HCT116 (cell line): ENCODE measurements at regions not wholly inside any gene's neighbourhood (a gene's known extent, or its start where the extent isn't known, plus 50 kb on each side); places are given as distances from the start of the nearest gene placed in this dataset.

Source experiments
- ATAC-seq: fragments of 200-7000 bp; cut with Tn5 transposase; 2 replicates; pipeline ENCODE4 v1.9.1; 2020; ENCODE audit warnings: mild to moderate bottlenecking, moderate library complexity
- BruUV-seq: library from RNA; stranded (reverse); fragments of 400-500 nt; replicated peaks from 2 replicates; lab custom pipeline; 2021; lab: Mats Ljungman, UMichigan
- CTCF ChIA-PET: fragments of 300-600 bp; sonication (Branson Sonifier 250); formaldehyde crosslinking; loops from one replicate; lab custom pipeline; 2021; ENCODE audit warnings: antibody characterized with exemption; lab: Charles Lee
- POLR2A ChIA-PET: fragments of 300-600, 350-600 bp; sonication (Branson Sonifier 250); formaldehyde crosslinking; loops from one replicate; lab custom pipeline; 2021; ENCODE audit warnings: antibody characterized with exemption; lab: Charles Lee
- RAD21 ChIA-PET, 2 experiments: fragments of 300-600 bp; sonication (Branson Sonifier 250); formaldehyde crosslinking; loops; one replicate each; lab custom pipeline; 2023; ENCODE audit warnings: low total read pairs in 2 of 2; ENCODE audit not compliant: uncharacterized antibody in 2 of 2, unreplicated experiment in 2 of 2, low non-redundant PET in 1 of 2; lab: Charles Lee
- DNase-seq: peaks from one replicate; pipeline ENCODE4 v3.0.0-alpha.2; 2010; ENCODE audit warnings: low read depth, low spot score
- H2AFZ ChIP-seq: fragments of 200-600 bp; shearing (Covaris generic), sonication (generic); 2 replicates; pipeline ENCODE4 v1.6.1; 2017; ENCODE audit warnings: low read depth, mixed run types, mixed read lengths, antibody characterized with exemption, low read length; ENCODE audit not compliant: poor library complexity, severe bottlenecking
- H3K27ac ChIP-seq: 2 replicates; pipeline ENCODE4 v1.5.1; 2012; ENCODE audit warnings: low read depth, low read length
- H3K27me3 ChIP-seq: fragments of 200-600 bp; sonication (generic); 2 replicates; pipeline ENCODE4 v1.6.1; 2016; ENCODE audit warnings: mixed run types, low read length, mixed read lengths; ENCODE audit not compliant: insufficient read depth
- H3K36me3 ChIP-seq, 2 experiments: fragments of 200-500 bp in 1 of 2; fragments of 200-600 bp in 1 of 2; sonication (Bioruptor generic) in 1 of 2; sonication (generic) in 1 of 2; 2 replicates each; pipeline versions ENCODE4 v1.5.1 to v1.6.1; 2014 to 2016; ENCODE audit warnings: low read length in 2 of 2, inconsistent platforms in 1 of 2, mixed read lengths in 1 of 2, mixed run types in 1 of 2; ENCODE audit not compliant: insufficient read depth in 2 of 2, control insufficient read depth in 1 of 2
- H3K4me1 ChIP-seq, 2 experiments: fragments of 200-600 bp in 1 of 2; sonication (generic) in 1 of 2; 2 replicates each; pipeline versions ENCODE4 v1.5.1 to v1.6.1; 2012 to 2017; ENCODE audit warnings: low read length in 2 of 2, inconsistent platforms in 1 of 2, mild to moderate bottlenecking in 1 of 2, mixed read lengths in 1 of 2, mixed run types in 1 of 2, moderate library complexity in 1 of 2; ENCODE audit not compliant: insufficient read depth in 2 of 2, control insufficient read depth in 1 of 2
- H3K4me2 ChIP-seq: fragments of 200-600 bp; sonication (generic); 2 replicates; pipeline ENCODE4 v1.6.1; 2017; ENCODE audit warnings: mixed run types, low read length, mixed read lengths
- H3K4me3 ChIP-seq, 2 experiments: fragments of 200-600 bp in 1 of 2; sonication (generic) in 1 of 2; replicated peaks in 1 of 2; 2 replicates each; pipeline ENCODE4 v1.5.1; 2011 to 2016; ENCODE audit warnings: low read length in 2 of 2, control low read depth in 1 of 2, low read depth in 1 of 2, mild to moderate bottlenecking in 1 of 2, mixed read lengths in 1 of 2, mixed run types in 1 of 2
- H3K79me2 ChIP-seq: fragments of 200-600 bp; sonication (generic); 2 replicates; pipeline ENCODE4 v1.6.1; 2017; ENCODE audit warnings: mild to moderate bottlenecking, mixed run types, low read length, moderate library complexity, mixed read lengths; ENCODE audit not compliant: insufficient read depth
- H3K9ac ChIP-seq: fragments of 200-600 bp; sonication (generic); 2 replicates; pipeline ENCODE4 v1.6.1; 2016; ENCODE audit warnings: low read length, mixed read lengths
- H3K9me2 ChIP-seq: fragments of 200-600 bp; sonication (generic), shearing (Covaris generic); 2 replicates; pipeline ENCODE4 v1.6.1; 2017; ENCODE audit warnings: mixed run types, mild to moderate bottlenecking, moderate library complexity; ENCODE audit not compliant: insufficient read depth
- H3K9me3 ChIP-seq, 2 experiments: fragments of 200-500 bp in 1 of 2; fragments of 200-600 bp in 1 of 2; sonication (Bioruptor generic) in 1 of 2; sonication (generic) in 1 of 2; 2 replicates each; pipeline ENCODE4 v1.6.1; 2014 to 2017; ENCODE audit warnings: low read length in 2 of 2, mixed read lengths in 2 of 2, inconsistent platforms in 1 of 2, low read depth in 1 of 2, mild to moderate bottlenecking in 1 of 2, mixed run types in 1 of 2, moderate library complexity in 1 of 2; ENCODE audit not compliant: control insufficient read depth in 1 of 2, insufficient read depth in 1 of 2
- H4K20me1 ChIP-seq: fragments of 200-600 bp; sonication (generic), shearing (Covaris generic); 2 replicates; pipeline ENCODE4 v1.6.1; 2017; ENCODE audit warnings: mixed run types, mild to moderate bottlenecking, moderate library complexity; ENCODE audit not compliant: insufficient read depth
- ATF3 ChIP-seq: IDR thresholded peaks from 2 replicates; pipeline ENCODE4 v1.6.1; 2012
- CBX3 ChIP-seq: IDR thresholded peaks from 2 replicates; pipeline ENCODE4 v1.6.1; 2012; ENCODE audit warnings: low read depth
- CEBPB ChIP-seq: IDR thresholded peaks from 2 replicates; pipeline ENCODE4 v1.6.1; 2012; ENCODE audit warnings: low read depth
- ELF1 ChIP-seq: IDR thresholded peaks from 2 replicates; pipeline ENCODE4 v1.6.1; 2012; ENCODE audit warnings: low read depth, borderline replicate concordance
- EZH2 ChIP-seq: fragments of 200-600 bp; sonication (generic); IDR thresholded peaks from 2 replicates; pipeline ENCODE4 v1.6.1; 2017; ENCODE audit warnings: antibody characterized with exemption, mixed run types
- EZH2phosphoT487 ChIP-seq: fragments of 200-600 bp; IDR thresholded peaks from 2 replicates; pipeline ENCODE4 v1.6.1; 2018; ENCODE audit warnings: antibody characterized with exemption, borderline replicate concordance
- FOSL1 ChIP-seq: IDR thresholded peaks from 2 replicates; pipeline ENCODE4 v1.6.1; 2012; ENCODE audit warnings: low read depth
- JUND ChIP-seq: IDR thresholded peaks from 2 replicates; pipeline ENCODE4 v1.6.1; 2012
- POLR2AphosphoS5 ChIP-seq: IDR thresholded peaks from 2 replicates; pipeline ENCODE4 v1.6.1; 2011; ENCODE audit warnings: mild to moderate bottlenecking, low read depth, low read length, moderate library complexity
- RAD21 ChIP-seq: IDR thresholded peaks from 2 replicates; pipeline ENCODE4 v1.6.1; 2012; ENCODE audit warnings: low read depth, mild to moderate bottlenecking
- SIN3A ChIP-seq: IDR thresholded peaks from 2 replicates; pipeline ENCODE4 v1.6.1; 2012; ENCODE audit warnings: low read depth
- SP1 ChIP-seq: IDR thresholded peaks from 2 replicates; pipeline ENCODE4 v1.6.1; 2012; ENCODE audit warnings: low read depth
- TCF7L2 ChIP-seq: IDR thresholded peaks from 2 replicates; pipeline ENCODE4 v1.7.0; 2011; ENCODE audit warnings: borderline replicate concordance, inconsistent platforms; ENCODE audit not compliant: insufficient read depth, insufficient read length; ENCODE audit errors: extremely low read depth
- YY1 ChIP-seq: IDR thresholded peaks from 2 replicates; pipeline ENCODE4 v1.6.1; 2011; ENCODE audit warnings: low read length, low read depth, moderate library complexity, mild to moderate bottlenecking; ENCODE audit not compliant: insufficient replicate concordance; ENCODE audit errors: extremely low read depth
- ZFX ChIP-seq: fragments of 450-650 bp; IDR thresholded peaks from 2 replicates; pipeline ENCODE4 v1.6.1; 2017
- intact Hi-C: fragments of 100-400 bp; cut with micrococcal nuclease; formaldehyde crosslinking; loops from 2 replicates; pipeline ENCODE4 v1.10.0; 2022
- TF ChIP-seq, protein P1 (sequence below): IDR thresholded peaks from 2 replicates; pipeline ENCODE4 v1.6.1; 2012
- TF ChIP-seq, protein P2 (sequence below), 3 experiments: fragments of 200-600 bp in 1 of 3; sonication (generic) in 1 of 3; IDR thresholded peaks in 2 of 3; conservative IDR thresholded peaks in 1 of 3; 2 replicates each; pipeline ENCODE4 v1.5.1; 2012 to 2017; ENCODE audit warnings: low read depth in 2 of 3, low read length in 2 of 3, antibody characterized with exemption in 1 of 3, borderline replicate concordance in 1 of 3, control low read depth in 1 of 3, mild to moderate bottlenecking in 1 of 3, mixed read lengths in 1 of 3, mixed run types in 1 of 3, moderate library complexity in 1 of 3; ENCODE audit not compliant: insufficient read depth in 1 of 3
- TF ChIP-seq, protein P3 (sequence below): IDR thresholded peaks from 2 replicates; pipeline ENCODE4 v1.6.1; 2012; ENCODE audit warnings: low read depth
- TF ChIP-seq, protein P4 (sequence below): IDR thresholded peaks from 2 replicates; pipeline ENCODE4 v1.6.1; 2011; ENCODE audit warnings: mild to moderate bottlenecking, low read length, moderate library complexity; ENCODE audit not compliant: insufficient replicate concordance; ENCODE audit errors: extremely low read depth

- intact Hi-C loops, result no loop called here
- H3K36me3 ChIP-seq, result no peaks in the 10 kb centered on the region
- BruUV-seq, result no TSS peak
- H3K4me3 ChIP-seq, result no peak overlapping the region
- H3K4me2 ChIP-seq, result no peak overlapping the region
- ATAC-seq, result no peak
- CTCF ChIA-PET, result no interaction called here
- DNase-seq, result no peak
- no peaks in the 10 kb centered on the region for H3K4me1 ChIP-seq
- no peak for TF ChIP-seq POLR2AphosphoS5
- no peak for TF ChIP-seq YY1
- TF ChIP-seq, protein P1, sequence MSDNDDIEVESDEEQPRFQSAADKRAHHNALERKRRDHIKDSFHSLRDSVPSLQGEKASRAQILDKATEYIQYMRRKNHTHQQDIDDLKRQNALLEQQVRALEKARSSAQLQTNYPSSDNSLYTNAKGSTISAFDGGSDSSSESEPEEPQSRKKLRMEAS, result no peak
- TF ChIP-seq EZH2, result no peak
- no peak for TF ChIP-seq FOSL1
- no peak for TF ChIP-seq SIN3A
- TF ChIP-seq ZFX, result no peak
- TF ChIP-seq, protein P2, sequence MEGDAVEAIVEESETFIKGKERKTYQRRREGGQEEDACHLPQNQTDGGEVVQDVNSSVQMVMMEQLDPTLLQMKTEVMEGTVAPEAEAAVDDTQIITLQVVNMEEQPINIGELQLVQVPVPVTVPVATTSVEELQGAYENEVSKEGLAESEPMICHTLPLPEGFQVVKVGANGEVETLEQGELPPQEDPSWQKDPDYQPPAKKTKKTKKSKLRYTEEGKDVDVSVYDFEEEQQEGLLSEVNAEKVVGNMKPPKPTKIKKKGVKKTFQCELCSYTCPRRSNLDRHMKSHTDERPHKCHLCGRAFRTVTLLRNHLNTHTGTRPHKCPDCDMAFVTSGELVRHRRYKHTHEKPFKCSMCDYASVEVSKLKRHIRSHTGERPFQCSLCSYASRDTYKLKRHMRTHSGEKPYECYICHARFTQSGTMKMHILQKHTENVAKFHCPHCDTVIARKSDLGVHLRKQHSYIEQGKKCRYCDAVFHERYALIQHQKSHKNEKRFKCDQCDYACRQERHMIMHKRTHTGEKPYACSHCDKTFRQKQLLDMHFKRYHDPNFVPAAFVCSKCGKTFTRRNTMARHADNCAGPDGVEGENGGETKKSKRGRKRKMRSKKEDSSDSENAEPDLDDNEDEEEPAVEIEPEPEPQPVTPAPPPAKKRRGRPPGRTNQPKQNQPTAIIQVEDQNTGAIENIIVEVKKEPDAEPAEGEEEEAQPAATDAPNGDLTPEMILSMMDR (IDR thresholded peaks at IDR 0.05 in 2 of 3, conservative IDR thresholded peaks at IDR 0.05 in 1 of 3; ENCODE audit: borderline replicate concordance in 1 of 3, insufficient read depth in 1 of 3, low read depth in 2 of 3, low read length in 2 of 3), result no peak
- no peak for TF ChIP-seq CEBPB
- TF ChIP-seq CBX3, result no peak
- TF ChIP-seq SP1, result no peak
- TF ChIP-seq JUND, result no peak
- TF ChIP-seq TCF7L2, result no peak
- TF ChIP-seq RAD21, result no peak
- no peak for TF ChIP-seq ATF3
- TF ChIP-seq, protein P3, sequence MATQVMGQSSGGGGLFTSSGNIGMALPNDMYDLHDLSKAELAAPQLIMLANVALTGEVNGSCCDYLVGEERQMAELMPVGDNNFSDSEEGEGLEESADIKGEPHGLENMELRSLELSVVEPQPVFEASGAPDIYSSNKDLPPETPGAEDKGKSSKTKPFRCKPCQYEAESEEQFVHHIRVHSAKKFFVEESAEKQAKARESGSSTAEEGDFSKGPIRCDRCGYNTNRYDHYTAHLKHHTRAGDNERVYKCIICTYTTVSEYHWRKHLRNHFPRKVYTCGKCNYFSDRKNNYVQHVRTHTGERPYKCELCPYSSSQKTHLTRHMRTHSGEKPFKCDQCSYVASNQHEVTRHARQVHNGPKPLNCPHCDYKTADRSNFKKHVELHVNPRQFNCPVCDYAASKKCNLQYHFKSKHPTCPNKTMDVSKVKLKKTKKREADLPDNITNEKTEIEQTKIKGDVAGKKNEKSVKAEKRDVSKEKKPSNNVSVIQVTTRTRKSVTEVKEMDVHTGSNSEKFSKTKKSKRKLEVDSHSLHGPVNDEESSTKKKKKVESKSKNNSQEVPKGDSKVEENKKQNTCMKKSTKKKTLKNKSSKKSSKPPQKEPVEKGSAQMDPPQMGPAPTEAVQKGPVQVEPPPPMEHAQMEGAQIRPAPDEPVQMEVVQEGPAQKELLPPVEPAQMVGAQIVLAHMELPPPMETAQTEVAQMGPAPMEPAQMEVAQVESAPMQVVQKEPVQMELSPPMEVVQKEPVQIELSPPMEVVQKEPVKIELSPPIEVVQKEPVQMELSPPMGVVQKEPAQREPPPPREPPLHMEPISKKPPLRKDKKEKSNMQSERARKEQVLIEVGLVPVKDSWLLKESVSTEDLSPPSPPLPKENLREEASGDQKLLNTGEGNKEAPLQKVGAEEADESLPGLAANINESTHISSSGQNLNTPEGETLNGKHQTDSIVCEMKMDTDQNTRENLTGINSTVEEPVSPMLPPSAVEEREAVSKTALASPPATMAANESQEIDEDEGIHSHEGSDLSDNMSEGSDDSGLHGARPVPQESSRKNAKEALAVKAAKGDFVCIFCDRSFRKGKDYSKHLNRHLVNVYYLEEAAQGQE, result no peak
- TF ChIP-seq EZH2phosphoT487, result no peak
- TF ChIP-seq ELF1, result no peak
- TF ChIP-seq, protein P4, sequence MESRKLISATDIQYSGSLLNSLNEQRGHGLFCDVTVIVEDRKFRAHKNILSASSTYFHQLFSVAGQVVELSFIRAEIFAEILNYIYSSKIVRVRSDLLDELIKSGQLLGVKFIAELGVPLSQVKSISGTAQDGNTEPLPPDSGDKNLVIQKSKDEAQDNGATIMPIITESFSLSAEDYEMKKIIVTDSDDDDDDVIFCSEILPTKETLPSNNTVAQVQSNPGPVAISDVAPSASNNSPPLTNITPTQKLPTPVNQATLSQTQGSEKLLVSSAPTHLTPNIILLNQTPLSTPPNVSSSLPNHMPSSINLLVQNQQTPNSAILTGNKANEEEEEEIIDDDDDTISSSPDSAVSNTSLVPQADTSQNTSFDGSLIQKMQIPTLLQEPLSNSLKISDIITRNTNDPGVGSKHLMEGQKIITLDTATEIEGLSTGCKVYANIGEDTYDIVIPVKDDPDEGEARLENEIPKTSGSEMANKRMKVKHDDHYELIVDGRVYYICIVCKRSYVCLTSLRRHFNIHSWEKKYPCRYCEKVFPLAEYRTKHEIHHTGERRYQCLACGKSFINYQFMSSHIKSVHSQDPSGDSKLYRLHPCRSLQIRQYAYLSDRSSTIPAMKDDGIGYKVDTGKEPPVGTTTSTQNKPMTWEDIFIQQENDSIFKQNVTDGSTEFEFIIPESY, result no peak
- TF ChIP-seq, all 23 proteins: peak for 0
- no peaks in the 10 kb centered on the region for H3K9me2 ChIP-seq
- no peaks in the 10 kb centered on the region for H4K20me1 ChIP-seq
- no peak overlapping the region for H3K27ac ChIP-seq
- peaks cover 17% of the 10 kb centered on the region in 2 experiments for H3K9me3 ChIP-seq
- RAD21 ChIA-PET, result no interaction called here
- POLR2A ChIA-PET, result no interaction called here
- H3K27me3 ChIP-seq, result no peaks in the 10 kb centered on the region
- no peak overlapping the region for H3K9ac ChIP-seq
- no peaks in the 10 kb centered on the region for H3K79me2 ChIP-seq
- H2AFZ ChIP-seq, result no peak overlapping the region
These were observed 142.5 kb upstream of the TRPC4 start for GRCh38 chr13:38012096-38012495.
